HG02759 (cell line): ENCODE measurements at regions not wholly inside any gene's neighbourhood (a gene's known extent, or its start where the extent isn't known, plus 50 kb on each side); places are given as distances from the start of the nearest gene placed in this dataset.
"Not testable (repeated sequence)": the region's sequence is repeated elsewhere in the genome, so short reads cannot be mapped to it uniquely, and the experiment has no call there.

Experiments used
- ATAC-seq: cut with Tn5 transposase; IDR thresholded peaks from one replicate; pipeline ENCODE4 v1.9.1; 2021; ENCODE audit warnings: mild to moderate bottlenecking, moderate library complexity; ENCODE audit not compliant: unreplicated experiment

- no peak for ATAC-seq
Measured at GRCh38 chr2:107430006-107430405, 396.7 kb upstream of the RGPD4 start.

- ATAC-seq, result no peak
Measured at GRCh38 chr2:107430596-107431266, 396.0 kb upstream of the RGPD4 start.

- ATAC-seq, result no peak
Measured at GRCh38 chr2:107436281-107436680, 390.4 kb upstream of the RGPD4 start.

- ATAC-seq, result no peak
Measured at GRCh38 chr2:107437265-107437664, 389.4 kb upstream of the RGPD4 start.

GRCh38 chr2:107437807-107438206 lies 388.9 kb upstream of the RGPD4 start:
- ATAC-seq, result no peak

- ATAC-seq, result no peak
Measured at GRCh38 chr2:107448160-107448559, 378.5 kb upstream of the RGPD4 start.

- no peak for ATAC-seq
Measured at GRCh38 chr2:107461301-107461700, 365.4 kb upstream of the RGPD4 start.

GRCh38 chr2:107462181-107462580 lies 364.5 kb upstream of the RGPD4 start:
- no peak for ATAC-seq

GRCh38 chr2:107466241-107466640 lies 360.5 kb upstream of the RGPD4 start:
- no peak for ATAC-seq

- ATAC-seq, result no peak
Measured at GRCh38 chr2:107466984-107467773, 359.5 kb upstream of the RGPD4 start.

GRCh38 chr2:107469437-107469995 lies 357.2 kb upstream of the RGPD4 start:
- ATAC-seq, result no peak

GRCh38 chr2:107473150-107473549 lies 353.5 kb upstream of the RGPD4 start:
- ATAC-seq, result no peak

GRCh38 chr2:107475859-107476258 lies 350.8 kb upstream of the RGPD4 start:
- no peak for ATAC-seq

GRCh38 chr2:107502539-107502938 lies 324.2 kb upstream of the RGPD4 start:
- no peak for ATAC-seq

GRCh38 chr2:107511970-107512789 lies 314.5 kb upstream of the RGPD4 start:
- no peak for ATAC-seq

- ATAC-seq, result no peak
Measured at GRCh38 chr2:107525406-107525805, 301.3 kb upstream of the RGPD4 start.

GRCh38 chr2:107529146-107529545 lies 297.5 kb upstream of the RGPD4 start:
- ATAC-seq, result no peak

GRCh38 chr2:107530046-107530445 lies 296.6 kb upstream of the RGPD4 start:
- ATAC-seq, result no peak

- ATAC-seq, result no peak
Measured at GRCh38 chr2:107534926-107535325, 291.8 kb upstream of the RGPD4 start.

GRCh38 chr2:107535905-107536689 lies 290.6 kb upstream of the RGPD4 start:
- ATAC-seq, result not testable (repeated sequence)
